ENCODE measurements at regions not wholly inside any gene's neighbourhood (a gene's known extent, or its start where the extent isn't known, plus 50 kb on each side); places are given as distances from the start of the nearest gene placed in this dataset.

DNA sequence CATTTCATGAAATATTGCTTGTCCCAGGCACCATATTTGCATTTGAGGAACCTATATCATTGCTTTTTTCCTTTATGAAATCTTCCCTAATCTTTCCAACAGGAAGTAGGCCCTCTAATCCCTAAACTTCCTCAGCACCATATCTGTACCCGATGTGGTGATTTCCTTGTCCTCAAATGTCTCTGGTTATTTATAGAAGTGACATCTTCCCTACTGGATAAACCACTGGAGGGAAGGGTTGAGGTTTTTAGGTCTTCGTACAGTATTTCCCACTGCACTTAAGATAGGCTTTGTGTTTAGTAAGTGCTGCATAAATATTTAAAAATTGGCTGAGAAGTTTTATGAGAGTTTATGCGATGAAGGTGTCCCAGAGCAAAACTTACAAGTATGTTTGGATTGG, 54.9 kb upstream of the TMEM170B start:
- intact Hi-C loops (cut with DNase I) = no loop called here
- TF ChIP-seq EP300 (IDR thresholded peaks at IDR 0.05) (no peak), POLR2A (IDR thresholded peaks at IDR 0.05) (no peak), POLR2AphosphoS5 (IDR thresholded peaks at IDR 0.05) (no peak)
- TF ChIP-seq, protein P1, sequence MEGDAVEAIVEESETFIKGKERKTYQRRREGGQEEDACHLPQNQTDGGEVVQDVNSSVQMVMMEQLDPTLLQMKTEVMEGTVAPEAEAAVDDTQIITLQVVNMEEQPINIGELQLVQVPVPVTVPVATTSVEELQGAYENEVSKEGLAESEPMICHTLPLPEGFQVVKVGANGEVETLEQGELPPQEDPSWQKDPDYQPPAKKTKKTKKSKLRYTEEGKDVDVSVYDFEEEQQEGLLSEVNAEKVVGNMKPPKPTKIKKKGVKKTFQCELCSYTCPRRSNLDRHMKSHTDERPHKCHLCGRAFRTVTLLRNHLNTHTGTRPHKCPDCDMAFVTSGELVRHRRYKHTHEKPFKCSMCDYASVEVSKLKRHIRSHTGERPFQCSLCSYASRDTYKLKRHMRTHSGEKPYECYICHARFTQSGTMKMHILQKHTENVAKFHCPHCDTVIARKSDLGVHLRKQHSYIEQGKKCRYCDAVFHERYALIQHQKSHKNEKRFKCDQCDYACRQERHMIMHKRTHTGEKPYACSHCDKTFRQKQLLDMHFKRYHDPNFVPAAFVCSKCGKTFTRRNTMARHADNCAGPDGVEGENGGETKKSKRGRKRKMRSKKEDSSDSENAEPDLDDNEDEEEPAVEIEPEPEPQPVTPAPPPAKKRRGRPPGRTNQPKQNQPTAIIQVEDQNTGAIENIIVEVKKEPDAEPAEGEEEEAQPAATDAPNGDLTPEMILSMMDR (IDR thresholded peaks at IDR 0.05) = no peak
- Histone ChIP-seq H3K36me3 (no peaks in the 10 kb centered on the region), H3K27ac (peak overlapping the region in 1 of 4 donors; percentile 37), H3K4me3 (no peak overlapping the region), H3K4me1 (peaks cover 0 to 31% (median 12%) of the 10 kb centered on the region in 4 donors), H3K27me3 (no peaks in the 10 kb centered on the region), H3K9me3 (no peaks in the 10 kb centered on the region)
- 70 to 81% methylated on average over 3 of the region's 3 CpGs for WGBS, 2 donors
- DNase-seq = no peak

DNA sequence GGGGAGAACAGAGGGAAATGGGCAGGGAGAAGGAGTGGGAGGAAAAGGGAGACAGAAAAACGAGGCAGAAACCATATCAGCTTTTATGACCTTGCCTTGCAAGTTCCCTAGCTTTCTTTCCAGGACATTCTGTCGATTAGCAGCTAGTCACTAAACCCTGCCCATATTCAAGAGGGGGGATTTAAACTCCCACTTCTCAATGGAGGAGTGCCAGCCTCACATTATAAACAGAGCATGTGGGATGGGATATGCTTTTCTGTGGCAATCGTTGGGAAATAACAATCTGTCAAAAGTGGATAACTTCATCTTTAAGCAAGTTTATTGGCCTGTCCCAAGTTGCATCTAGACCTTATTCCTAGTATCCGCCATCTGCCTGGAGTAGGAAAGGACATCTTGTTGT, 57.0 kb upstream of the TMEM170B start:
- no peak overlapping the region for H3K27ac ChIP-seq
- H3K27me3 ChIP-seq = no peaks in the 10 kb centered on the region
- 57 to 59% methylated on average over 4 of the region's 4 CpGs for WGBS, 2 donors
- H3K4me3 ChIP-seq = no peak overlapping the region
- no peak for TF ChIP-seq POLR2A (IDR thresholded peaks at IDR 0.05)
- no peak for TF ChIP-seq POLR2AphosphoS5 (IDR thresholded peaks at IDR 0.05)
- no peak for TF ChIP-seq EP300 (IDR thresholded peaks at IDR 0.05)
- TF ChIP-seq, protein P1 (IDR thresholded peaks at IDR 0.05) = no peak
- H3K36me3 ChIP-seq = no peaks in the 10 kb centered on the region
- H3K4me1 ChIP-seq = peaks cover 0 to 24% (median 12%) of the 10 kb centered on the region in 4 donors
- H3K9me3 ChIP-seq = no peaks in the 10 kb centered on the region
- intact Hi-C loops (cut with DNase I) = no loop called here
- DNase-seq = no peak

DNA sequence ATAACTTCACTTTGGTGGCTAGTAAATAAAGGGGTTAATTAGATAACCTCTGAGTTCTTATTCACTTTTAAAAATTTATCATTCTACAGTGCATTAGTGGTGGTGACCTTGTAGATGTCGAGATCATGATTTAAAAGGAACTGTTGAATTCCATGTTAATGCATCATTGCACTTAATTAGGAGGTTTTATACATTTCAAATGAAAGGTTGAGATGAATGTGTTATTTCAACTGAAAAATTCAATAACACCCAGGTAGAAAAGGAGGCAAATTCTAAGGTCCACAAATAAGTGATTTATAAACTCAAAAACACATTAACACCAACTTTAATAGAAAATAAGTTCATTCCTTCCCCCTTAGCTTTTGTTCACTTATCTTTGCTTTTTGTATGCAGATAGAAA, 58.3 kb upstream of the TMEM170B start:
- intact Hi-C loops (cut with DNase I) = loop anchor here (10.0 kb wide), 1 partner anchor 154 kb away; no protein-coding TSS in a partner anchor
- Histone ChIP-seq H3K27me3 (no peaks in the 10 kb centered on the region), H3K36me3 (no peaks in the 10 kb centered on the region), H3K27ac (no peak overlapping the region), H3K9me3 (no peaks in the 10 kb centered on the region), H3K4me3 (no peak overlapping the region), H3K4me1 (peaks cover 0 to 14% (median 7%) of the 10 kb centered on the region in 4 donors)
- TF ChIP-seq POLR2A (IDR thresholded peaks at IDR 0.05) (no peak), POLR2AphosphoS5 (IDR thresholded peaks at IDR 0.05) (no peak), EP300 (IDR thresholded peaks at IDR 0.05) (no peak)
- TF ChIP-seq, protein P1 (IDR thresholded peaks at IDR 0.05) = no peak
- no peak for DNase-seq
- 85 to 87% methylated on average over 1 of the region's 1 CpG for WGBS, 2 donors

DNA sequence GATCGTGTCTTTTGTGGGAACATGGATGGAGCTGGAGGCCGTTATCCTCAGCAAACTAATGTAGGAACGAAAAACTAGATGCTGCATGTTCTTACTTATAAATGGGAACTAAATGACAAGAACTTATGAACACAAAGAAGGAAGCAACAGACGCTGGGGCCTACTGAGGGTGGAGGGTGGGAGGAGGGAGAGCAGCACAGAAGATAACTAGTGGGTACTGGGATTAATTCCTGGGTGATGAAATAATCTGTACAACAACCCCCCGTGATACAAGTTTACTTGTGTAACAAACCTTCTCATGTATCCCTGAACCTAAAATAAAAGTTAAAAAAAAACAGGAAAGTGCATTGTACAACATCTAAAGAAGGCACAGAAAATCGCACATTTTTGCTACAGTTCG, 59.0 kb upstream of the TMEM170B start:
- WGBS, 2 donors = 80 to 81% methylated on average over 7 of the region's 7 CpGs
- intact Hi-C loops (cut with DNase I) = loop anchor here (10.0 kb wide), 1 partner anchor 154 kb away; no protein-coding TSS in a partner anchor
- TF ChIP-seq POLR2A (IDR thresholded peaks at IDR 0.05) = no peak
- no peak for TF ChIP-seq POLR2AphosphoS5 (IDR thresholded peaks at IDR 0.05)
- TF ChIP-seq EP300 (IDR thresholded peaks at IDR 0.05) = no peak
- TF ChIP-seq, protein P1 (IDR thresholded peaks at IDR 0.05) = no peak
- Histone ChIP-seq H3K27me3 (no peaks in the 10 kb centered on the region), H3K4me3 (no peak overlapping the region), H3K9me3 (no peaks in the 10 kb centered on the region), H3K4me1 (peaks cover 0 to 10% (median 7%) of the 10 kb centered on the region in 4 donors), H3K36me3 (no peaks in the 10 kb centered on the region), H3K27ac (no peak overlapping the region)
- DNase-seq = no peak

DNA sequence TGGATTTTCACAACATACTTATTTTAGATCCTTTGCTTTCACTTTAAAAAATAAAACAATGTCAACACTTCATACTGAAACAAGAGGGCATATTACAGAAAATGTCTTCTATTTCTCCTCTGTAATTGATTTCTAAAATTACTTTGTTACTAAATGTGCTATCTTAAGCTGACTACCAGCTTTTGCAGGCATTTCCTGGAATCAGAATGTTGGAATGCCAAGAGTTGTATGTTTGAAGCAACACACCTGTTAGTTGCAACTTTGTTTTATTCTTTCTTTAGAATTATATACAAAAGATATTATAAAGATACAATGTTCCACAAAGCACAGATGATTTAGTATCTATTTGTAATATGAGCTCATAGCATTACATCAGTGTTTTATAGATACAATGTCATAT, 62.5 kb upstream of the TMEM170B start:
- intact Hi-C loops (cut with DNase I) = loop anchor here (10.0 kb wide), 1 partner anchor 150 kb away; no protein-coding TSS in a partner anchor
- peaks cover 0 to 14% (median 6%) of the 10 kb centered on the region in 4 donors for H3K4me1 ChIP-seq
- DNase-seq = no peak
- no peak overlapping the region for H3K4me3 ChIP-seq
- TF ChIP-seq POLR2AphosphoS5 (IDR thresholded peaks at IDR 0.05) (no peak), EP300 (IDR thresholded peaks at IDR 0.05) (no peak), POLR2A (IDR thresholded peaks at IDR 0.05) (no peak)
- TF ChIP-seq, protein P1 (IDR thresholded peaks at IDR 0.05) = no peak
- H3K27me3 ChIP-seq = no peaks in the 10 kb centered on the region
- no peaks in the 10 kb centered on the region for H3K9me3 ChIP-seq
- no peak overlapping the region for H3K27ac ChIP-seq
- H3K36me3 ChIP-seq = no peaks in the 10 kb centered on the region
